OCI-LY7 (cell line): ENCODE measurements at regions not wholly inside any gene's neighbourhood (a gene's known extent, or its start where the extent isn't known, plus 50 kb on each side); places are given as distances from the start of the nearest gene placed in this dataset.

Experiments used
- BruUV-seq: library from RNA; stranded (reverse); fragments of 400-500 nt; replicated peaks from 2 replicates; lab custom pipeline; 2021; lab: Mats Ljungman, UMichigan
- CTCF ChIA-PET: fragments of 300-600 bp; sonication (Branson Sonifier 250); formaldehyde crosslinking; loops from one replicate; lab custom pipeline; 2022; ENCODE audit warnings: antibody characterized with exemption; ENCODE audit not compliant: unreplicated experiment; lab: Charles Lee
- POLR2A ChIA-PET: fragments of 300-600 bp; sonication (Branson Sonifier 250); formaldehyde crosslinking; loops from one replicate; lab custom pipeline; 2022; ENCODE audit warnings: antibody characterized with exemption; lab: Charles Lee
- DNase-seq: peaks from one replicate; pipeline ENCODE4 v3.0.0-alpha.2; 2015; ENCODE audit warnings: low spot score
- H2AFZ ChIP-seq: fragments of 200-600 bp; sonication (generic), shearing (Covaris generic); 2 replicates; pipeline ENCODE4 v1.6.1; 2014; ENCODE audit warnings: mild to moderate bottlenecking, antibody characterized with exemption, low read length, moderate library complexity
- H3K27ac ChIP-seq: fragments of 200-600 bp; sonication (generic); 2 replicates; pipeline ENCODE4 v1.5.1; 2014; ENCODE audit warnings: mixed run types, low read depth, mild to moderate bottlenecking, moderate library complexity, low read length, inconsistent platforms; ENCODE audit not compliant: poor library complexity, severe bottlenecking
- H3K36me3 ChIP-seq: fragments of 200-600 bp; sonication (generic); 2 replicates; pipeline ENCODE4 v1.6.1; 2014; ENCODE audit warnings: mild to moderate bottlenecking, antibody characterized with exemption, low read length, moderate library complexity, mixed read lengths; ENCODE audit not compliant: insufficient read depth
- H3K4me1 ChIP-seq: fragments of 200-600 bp; sonication (generic); 2 replicates; pipeline ENCODE4 v1.5.1; 2014; ENCODE audit warnings: mild to moderate bottlenecking, low read length; ENCODE audit not compliant: insufficient read depth, poor library complexity, severe bottlenecking
- H3K4me2 ChIP-seq: fragments of 200-600 bp; sonication (generic); 2 replicates; pipeline ENCODE4 v1.6.1; 2014; ENCODE audit warnings: mild to moderate bottlenecking, low read length
- H3K4me3 ChIP-seq: fragments of 200-600 bp; sonication (generic); 2 replicates; pipeline ENCODE4 v1.5.1; 2014; ENCODE audit warnings: mild to moderate bottlenecking, low read depth, low read length; ENCODE audit not compliant: poor library complexity, severe bottlenecking
- H3K79me2 ChIP-seq: fragments of 200-600 bp; sonication (generic); 2 replicates; pipeline ENCODE4 v1.6.1; 2016; ENCODE audit warnings: low read depth, mild to moderate bottlenecking, low read length, moderate library complexity, mixed read lengths; ENCODE audit not compliant: insufficient read depth
- H3K9me2 ChIP-seq: fragments of 200-600 bp; sonication (generic); 2 replicates; pipeline ENCODE4 v1.6.1; 2016; ENCODE audit warnings: mild to moderate bottlenecking, low read length, mixed read lengths; ENCODE audit not compliant: insufficient read depth
- H3K9me3 ChIP-seq: fragments of 200-600 bp; sonication (generic); 2 replicates; pipeline ENCODE4 v1.6.1; 2014; ENCODE audit warnings: mild to moderate bottlenecking, mixed run types, low read length, mixed read lengths
- H4K20me1 ChIP-seq: fragments of 200-600 bp; sonication (generic); 2 replicates; pipeline ENCODE4 v1.6.1; 2014; ENCODE audit warnings: mild to moderate bottlenecking, antibody characterized with exemption, low read length, moderate library complexity, mixed read lengths; ENCODE audit not compliant: insufficient read depth
- EZH2phosphoT487 ChIP-seq: fragments of 200-600 bp; sonication (generic); IDR thresholded peaks from 2 replicates; pipeline ENCODE4 v1.6.1; 2018; ENCODE audit warnings: low read depth, borderline replicate concordance, mild to moderate bottlenecking, mixed run types, antibody characterized with exemption, low read length, moderate library complexity, mixed read lengths
- intact Hi-C: fragments of 100-400 bp; cut with micrococcal nuclease; formaldehyde crosslinking; loops from one replicate; pipeline ENCODE4 v1.10.0; 2022; ENCODE audit not compliant: unreplicated experiment
- TF ChIP-seq, protein P1 (sequence below): fragments of 200-600 bp; sonication (generic); conservative IDR thresholded peaks from 2 replicates; pipeline ENCODE4 v1.5.1; 2014; ENCODE audit warnings: mild to moderate bottlenecking, antibody characterized with exemption, low read length, moderate library complexity, mixed read lengths

DNA sequence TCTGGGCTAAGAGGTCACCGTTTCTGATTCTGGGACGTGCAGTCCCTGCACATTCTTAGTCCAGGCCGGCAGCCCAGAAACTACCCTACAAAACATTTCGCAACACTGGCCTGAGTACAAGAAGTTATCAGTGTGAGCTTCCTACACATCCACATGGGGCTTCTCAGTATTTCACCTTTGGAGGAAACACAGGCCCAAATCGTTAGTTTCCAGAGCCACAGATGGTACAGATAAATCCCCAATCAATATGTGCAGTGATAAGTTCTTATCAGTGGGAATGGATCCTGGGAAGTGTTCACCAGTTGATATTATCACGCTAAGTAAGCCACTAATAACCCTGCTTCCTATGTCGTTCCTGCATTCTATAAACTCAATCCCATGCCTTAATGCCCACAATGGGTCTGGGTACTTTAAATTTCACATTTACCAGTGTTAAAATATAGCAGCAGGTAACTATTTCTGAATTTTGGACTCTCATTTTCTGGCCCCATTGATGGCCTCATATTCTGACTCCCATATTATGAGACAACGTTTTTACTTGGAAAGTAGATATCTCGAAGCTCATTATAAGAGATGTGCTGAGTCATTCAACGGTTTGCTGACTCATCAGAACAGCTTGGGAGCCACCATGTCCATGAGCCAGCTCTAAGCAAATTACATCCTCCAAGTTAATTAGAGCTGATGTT, 370.2 kb upstream of the MAF start:
- Histone ChIP-seq H3K9me3 (no peaks in the 10 kb centered on the region), H4K20me1 (no peaks in the 10 kb centered on the region), H3K36me3 (no peaks in the 10 kb centered on the region), H3K79me2 (no peaks in the 10 kb centered on the region), H3K4me1 (no peaks in the 10 kb centered on the region), H3K9me2 (no peaks in the 10 kb centered on the region), H3K4me2 (no peak overlapping the region), H3K27ac (no peak overlapping the region), H3K4me3 (no peak overlapping the region), H2AFZ (no peak overlapping the region)
- POLR2A ChIA-PET, result interaction anchor here (0.5 kb wide), 1 partner anchor 1398 kb away, joined by 3 read pairs; no protein-coding TSS in a partner anchor
- intact Hi-C loops, result no loop called here
- BruUV-seq, result no TSS peak
- no peak for TF ChIP-seq EZH2phosphoT487
- TF ChIP-seq, protein P1, sequence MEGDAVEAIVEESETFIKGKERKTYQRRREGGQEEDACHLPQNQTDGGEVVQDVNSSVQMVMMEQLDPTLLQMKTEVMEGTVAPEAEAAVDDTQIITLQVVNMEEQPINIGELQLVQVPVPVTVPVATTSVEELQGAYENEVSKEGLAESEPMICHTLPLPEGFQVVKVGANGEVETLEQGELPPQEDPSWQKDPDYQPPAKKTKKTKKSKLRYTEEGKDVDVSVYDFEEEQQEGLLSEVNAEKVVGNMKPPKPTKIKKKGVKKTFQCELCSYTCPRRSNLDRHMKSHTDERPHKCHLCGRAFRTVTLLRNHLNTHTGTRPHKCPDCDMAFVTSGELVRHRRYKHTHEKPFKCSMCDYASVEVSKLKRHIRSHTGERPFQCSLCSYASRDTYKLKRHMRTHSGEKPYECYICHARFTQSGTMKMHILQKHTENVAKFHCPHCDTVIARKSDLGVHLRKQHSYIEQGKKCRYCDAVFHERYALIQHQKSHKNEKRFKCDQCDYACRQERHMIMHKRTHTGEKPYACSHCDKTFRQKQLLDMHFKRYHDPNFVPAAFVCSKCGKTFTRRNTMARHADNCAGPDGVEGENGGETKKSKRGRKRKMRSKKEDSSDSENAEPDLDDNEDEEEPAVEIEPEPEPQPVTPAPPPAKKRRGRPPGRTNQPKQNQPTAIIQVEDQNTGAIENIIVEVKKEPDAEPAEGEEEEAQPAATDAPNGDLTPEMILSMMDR, result no peak
- CTCF ChIA-PET, result no interaction called here
- DNase-seq, result no peak

DNA sequence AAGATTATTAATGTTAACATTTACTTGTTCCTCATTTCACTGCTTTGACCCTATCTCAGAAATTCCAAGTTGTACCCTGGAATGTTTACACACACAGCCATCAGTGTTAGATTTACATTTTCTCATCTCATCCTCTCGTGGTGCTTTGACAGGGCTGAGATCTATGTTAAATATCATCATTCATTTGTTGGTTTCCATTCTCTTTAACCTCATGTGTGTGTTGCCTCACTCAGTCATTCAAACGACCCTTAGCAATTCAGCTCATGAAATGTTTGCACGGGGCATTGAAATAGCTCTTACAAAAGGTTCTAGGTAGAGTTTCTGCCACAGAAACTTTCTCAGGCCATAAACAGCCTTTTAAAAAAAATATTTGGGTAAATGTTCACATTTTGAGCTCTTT, 369.6 kb upstream of the MAF start:
- no peak overlapping the region for H3K27ac ChIP-seq
- H3K36me3 ChIP-seq, result no peaks in the 10 kb centered on the region
- intact Hi-C loops, result no loop called here
- DNase-seq, result no peak
- POLR2A ChIA-PET, result interaction anchor here (0.7 kb wide), 1 partner anchor 199 kb away, joined by 3 read pairs; no protein-coding TSS in a partner anchor
- no peaks in the 10 kb centered on the region for H3K9me2 ChIP-seq
- no peaks in the 10 kb centered on the region for H3K9me3 ChIP-seq
- no peaks in the 10 kb centered on the region for H4K20me1 ChIP-seq
- no peaks in the 10 kb centered on the region for H3K4me1 ChIP-seq
- TF ChIP-seq, protein P1, result no peak
- no peak for TF ChIP-seq EZH2phosphoT487
- H3K4me2 ChIP-seq, result no peak overlapping the region
- no TSS peak for BruUV-seq
- H2AFZ ChIP-seq, result no peak overlapping the region
- H3K4me3 ChIP-seq, result no peak overlapping the region
- CTCF ChIA-PET, result no interaction called here
- H3K79me2 ChIP-seq, result no peaks in the 10 kb centered on the region

DNA sequence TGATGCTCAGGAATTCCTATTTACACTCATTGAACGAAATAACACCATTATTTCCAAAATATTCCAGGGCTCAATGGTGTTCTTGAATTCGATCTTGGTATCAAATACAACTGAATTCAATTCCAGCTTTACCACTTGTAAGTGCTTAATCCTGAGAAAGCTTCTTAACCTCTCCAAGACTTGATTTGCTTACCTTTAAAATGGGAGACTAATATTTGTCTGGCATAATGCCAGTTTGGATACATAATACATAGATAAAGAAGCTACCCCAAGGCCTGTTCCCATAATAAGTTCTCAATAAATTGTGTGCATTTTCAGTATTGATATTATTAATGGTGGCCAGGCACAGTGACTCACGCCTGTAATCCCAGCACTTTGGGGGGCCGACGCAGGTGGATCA, 368.9 kb upstream of the MAF start:
- no peak overlapping the region for H3K4me3 ChIP-seq
- no peaks in the 10 kb centered on the region for H3K79me2 ChIP-seq
- BruUV-seq, result no TSS peak
- H2AFZ ChIP-seq, result no peak overlapping the region
- H4K20me1 ChIP-seq, result no peaks in the 10 kb centered on the region
- intact Hi-C loops, result no loop called here
- H3K4me1 ChIP-seq, result no peaks in the 10 kb centered on the region
- ChIA-PET POLR2A (no interaction called here), CTCF (no interaction called here)
- H3K9me2 ChIP-seq, result no peaks in the 10 kb centered on the region
- no peaks in the 10 kb centered on the region for H3K36me3 ChIP-seq
- DNase-seq, result no peak
- H3K27ac ChIP-seq, result no peak overlapping the region
- H3K4me2 ChIP-seq, result no peak overlapping the region
- H3K9me3 ChIP-seq, result no peaks in the 10 kb centered on the region
- no peak for TF ChIP-seq EZH2phosphoT487
- TF ChIP-seq, protein P1, result no peak
